ENCODE measurements at regions not wholly inside any gene's neighbourhood (a gene's known extent, or its start where the extent isn't known, plus 50 kb on each side); places are given as distances from the start of the nearest gene placed in this dataset.
"Not testable (repeated sequence)": the region's sequence is repeated elsewhere in the genome, so short reads cannot be mapped to it uniquely, and the experiment has no call there.

DNA sequence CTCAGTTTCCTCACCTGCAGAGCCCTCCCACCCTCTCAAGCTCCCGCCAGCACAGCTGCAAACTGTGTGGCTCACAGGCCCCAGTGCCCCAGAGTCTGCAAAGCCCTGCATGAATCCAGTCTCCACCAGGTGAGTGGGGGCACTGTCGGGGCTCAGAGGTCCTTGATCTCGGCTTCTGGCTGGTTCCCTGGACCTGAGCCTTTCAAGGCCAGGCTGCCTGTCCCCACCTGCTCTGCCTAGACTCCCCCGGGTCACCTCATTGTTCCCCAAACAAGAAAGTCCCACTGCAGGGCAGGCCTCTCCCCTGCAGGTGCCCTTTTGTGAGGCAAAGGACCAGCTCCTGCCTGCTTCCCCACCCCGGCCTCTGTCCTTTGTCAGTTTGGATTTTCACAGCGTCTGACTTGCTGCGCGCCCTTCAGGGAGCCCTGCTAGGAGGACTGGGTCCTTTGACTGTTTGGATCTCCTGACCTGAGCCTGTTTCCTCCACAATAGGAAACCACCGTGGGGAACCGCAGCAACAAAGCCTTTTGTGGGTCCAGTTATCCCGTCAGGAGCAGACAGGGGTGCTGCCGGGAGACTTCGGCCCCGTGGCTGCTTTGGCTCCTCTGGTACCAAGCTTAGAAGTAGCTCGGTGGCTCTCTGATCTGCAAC, 200.5 kb upstream of the HDAC4 start:
- DNase-seq (ENCODE audit: low spot score), result no peak

DNA sequence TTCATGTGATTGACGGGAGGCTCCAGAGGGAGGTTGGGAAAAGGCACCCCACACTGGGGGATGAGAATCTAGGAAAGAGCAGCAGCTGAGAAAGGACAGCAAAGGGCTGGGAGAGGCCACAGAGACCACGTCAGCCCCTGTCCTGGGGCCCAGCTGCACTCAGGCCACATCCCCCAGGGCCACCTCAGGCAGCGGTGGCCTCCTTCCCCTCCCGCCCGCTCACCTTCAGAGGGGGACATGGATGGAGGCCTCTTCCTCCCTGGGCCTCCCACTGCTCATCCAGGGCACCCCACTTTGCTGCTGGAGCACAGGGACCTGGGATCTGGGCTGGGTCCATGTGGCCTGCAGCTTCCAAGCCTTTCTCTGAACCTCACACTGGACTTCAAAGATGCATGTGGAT, 199.8 kb upstream of the HDAC4 start:
- no peak for DNase-seq (ENCODE audit: low spot score)

DNA sequence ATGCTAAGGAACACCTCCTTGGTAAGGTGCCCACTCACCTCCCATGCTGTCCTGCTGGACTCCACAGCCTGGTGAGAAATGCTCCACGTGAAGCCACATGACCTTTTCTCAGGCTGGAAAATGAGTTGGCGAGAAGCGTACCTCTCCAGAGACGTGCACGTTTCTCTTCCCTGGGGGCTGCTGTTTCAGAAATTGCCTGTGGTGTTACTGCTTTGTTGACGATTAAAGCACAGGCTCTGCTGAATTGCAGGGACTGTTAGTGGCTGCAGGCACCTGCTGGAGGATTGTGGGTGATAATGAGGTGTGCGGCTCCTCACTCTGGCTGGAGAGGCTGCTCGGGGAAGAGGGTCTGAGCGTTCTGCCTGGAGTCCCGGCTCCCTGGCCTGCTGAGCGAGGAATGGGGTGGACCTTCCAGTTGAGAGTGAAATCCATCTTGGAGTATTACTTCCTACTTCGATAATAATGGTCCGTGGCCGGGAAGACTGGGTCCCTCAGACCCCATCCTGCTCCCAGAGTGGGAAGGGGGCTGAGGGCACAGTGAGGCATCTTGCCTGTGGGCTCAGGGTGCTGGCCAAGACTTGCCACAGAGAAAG, 199.3 kb upstream of the HDAC4 start:
- DNase-seq (ENCODE audit: low spot score), result no peak

DNA sequence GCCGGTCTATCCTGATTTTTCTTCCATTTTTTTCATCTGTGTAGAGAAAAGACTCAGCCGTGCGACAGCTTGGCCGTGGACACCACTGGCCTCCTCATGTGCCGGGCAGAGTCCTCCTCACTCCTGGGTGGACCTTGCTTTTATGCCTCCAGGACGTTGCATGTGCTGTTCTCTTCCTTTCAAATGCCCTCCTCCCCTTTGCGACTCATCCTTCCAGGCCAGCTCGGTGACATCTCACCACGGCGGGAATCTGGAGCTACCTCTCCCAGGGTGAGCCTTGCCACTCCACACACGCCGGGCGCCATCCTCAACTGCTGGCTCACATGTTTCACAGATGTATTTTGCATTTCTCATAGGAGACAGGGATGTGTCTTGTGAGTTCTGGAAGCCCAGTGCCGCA, 198.5 kb upstream of the HDAC4 start:
- DNase-seq (ENCODE audit: low spot score), result no peak

DNA sequence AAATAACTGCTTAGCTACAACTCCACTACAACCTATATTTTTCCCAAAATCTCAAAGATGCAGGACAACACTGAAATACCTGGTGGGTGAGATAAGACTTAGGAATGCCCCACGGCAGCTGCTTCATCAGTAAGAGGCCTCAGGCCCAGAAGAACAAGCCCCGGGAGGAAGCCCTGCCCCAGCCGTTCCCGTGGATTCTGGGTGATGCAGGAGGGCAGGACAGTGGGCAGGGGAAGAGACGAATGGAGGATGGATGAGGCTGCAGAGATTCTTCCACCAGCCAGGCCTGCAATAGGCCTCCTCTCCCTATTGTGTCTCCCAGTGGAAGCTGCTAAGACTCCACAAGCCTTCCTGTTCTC, 197.9 kb upstream of the HDAC4 start:
- DNase-seq (ENCODE audit: low spot score), result no peak

DNA sequence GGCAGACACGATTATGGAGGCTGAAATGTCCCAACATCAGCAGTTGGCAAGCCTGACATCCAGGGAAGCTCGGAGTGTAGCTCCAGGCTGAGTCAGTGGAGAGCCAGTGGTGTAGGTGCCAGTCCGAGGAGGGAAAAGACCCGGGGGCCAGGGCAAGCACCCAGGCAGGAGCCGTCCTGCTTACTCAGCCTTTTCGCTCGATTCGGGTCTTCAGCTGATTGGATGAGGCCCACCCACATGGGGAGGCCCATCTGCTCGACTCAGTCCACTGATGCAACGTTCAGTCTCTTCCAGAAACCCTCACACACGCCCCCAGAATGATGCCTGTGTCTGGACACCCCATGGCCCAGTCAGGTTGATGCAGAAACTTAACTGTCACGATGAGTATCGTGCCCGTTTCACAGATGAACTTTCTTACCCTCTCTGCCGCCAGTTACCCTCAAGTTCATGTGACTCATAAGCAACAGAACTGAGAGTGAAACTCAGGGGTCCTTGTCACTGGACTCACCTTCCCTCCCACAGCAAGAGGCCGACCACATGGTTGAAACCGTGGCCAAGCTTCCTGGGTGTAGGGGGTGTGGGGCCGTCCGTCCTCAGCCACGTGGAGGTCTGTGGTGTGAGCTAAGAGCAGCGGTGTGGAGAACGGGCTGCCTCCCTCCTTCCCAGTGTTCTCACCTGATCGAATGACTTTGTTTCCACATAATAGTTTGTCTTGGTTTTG, 197.4 kb upstream of the HDAC4 start:
- no peak for DNase-seq (ENCODE audit: low spot score)

DNA sequence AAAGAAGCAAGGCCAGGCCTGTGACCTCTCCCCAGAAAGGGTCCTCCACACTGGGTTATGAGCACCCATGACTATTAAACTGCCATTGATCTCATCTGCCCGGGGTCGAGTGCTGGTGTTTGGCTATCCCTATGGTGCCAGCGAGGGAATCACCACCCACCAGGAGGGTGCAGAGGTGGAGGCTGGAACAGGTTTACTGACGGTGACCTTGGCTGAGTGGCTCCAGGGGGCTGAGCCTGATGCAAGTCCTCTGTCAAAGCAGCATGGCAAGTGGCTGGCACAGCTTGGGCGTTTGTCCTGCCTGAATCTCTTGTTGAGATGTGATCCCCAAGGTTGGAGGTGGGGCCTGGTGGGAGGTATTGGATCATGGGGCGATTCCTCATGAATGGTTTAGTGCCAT, 196.4 kb upstream of the HDAC4 start:
- DNase-seq (ENCODE audit: low spot score), result no peak

DNA sequence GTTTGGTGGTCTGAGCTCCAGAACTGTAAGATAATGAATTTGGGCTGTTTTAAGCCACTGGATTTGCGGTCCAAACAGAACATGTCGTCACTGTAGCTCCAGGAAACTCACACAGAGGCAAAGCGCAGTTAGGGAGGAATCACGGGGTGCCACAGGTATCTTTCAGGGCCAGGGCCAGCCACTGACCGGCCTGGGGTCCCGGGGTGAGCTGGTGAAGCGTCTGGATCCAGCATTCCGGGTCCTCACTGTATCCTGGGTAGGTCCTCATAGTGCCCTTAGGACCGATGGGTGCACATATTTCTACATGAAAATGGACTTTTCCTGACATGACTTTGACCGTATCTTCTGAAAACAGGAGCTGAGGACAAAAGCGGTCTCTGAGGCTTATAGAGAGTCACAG, 196.0 kb upstream of the HDAC4 start:
- no peak for DNase-seq (ENCODE audit: low spot score)

DNA sequence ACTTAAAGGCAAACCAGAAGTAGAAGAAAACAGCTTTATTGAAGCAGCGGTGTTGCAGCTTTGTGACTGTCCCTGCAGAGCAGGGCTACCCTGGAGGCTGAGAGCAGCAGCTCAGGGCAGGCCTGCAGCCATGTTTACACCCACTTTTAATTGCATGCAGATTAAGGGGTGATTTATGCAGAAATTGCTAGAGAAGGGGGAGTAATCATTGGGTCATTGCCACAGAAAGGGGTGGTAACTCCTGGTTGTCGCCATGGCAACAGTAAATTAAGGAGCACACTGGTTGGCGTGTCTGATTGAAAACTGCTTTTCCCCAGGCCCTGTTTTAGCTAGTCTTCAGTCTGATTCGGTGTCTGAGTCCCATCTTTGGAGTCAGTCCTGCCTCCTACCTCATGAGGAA, 195.4 kb upstream of the HDAC4 start:
- DNase-seq (ENCODE audit: low spot score), result no peak

DNA sequence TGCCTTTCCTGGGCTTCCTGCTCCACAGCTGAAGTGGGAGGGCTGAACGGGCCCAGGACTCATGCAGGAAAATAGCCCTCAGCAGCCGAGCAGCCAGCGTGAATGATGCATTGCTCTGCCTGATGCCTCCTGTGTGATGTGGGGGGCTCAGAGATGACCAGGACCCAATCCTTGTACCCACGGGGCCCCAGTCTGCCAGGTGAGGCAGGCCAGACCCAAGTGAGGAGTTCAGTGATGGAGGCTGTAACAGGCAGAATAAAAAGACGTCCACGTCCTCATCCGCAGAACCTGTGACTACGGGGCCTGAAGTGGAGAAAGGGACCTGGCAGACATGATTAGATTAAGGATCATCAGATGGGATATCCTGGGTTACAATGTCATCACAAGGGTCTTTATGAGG, 194.9 kb upstream of the HDAC4 start:
- DNase-seq (ENCODE audit: low spot score), result no peak

DNA sequence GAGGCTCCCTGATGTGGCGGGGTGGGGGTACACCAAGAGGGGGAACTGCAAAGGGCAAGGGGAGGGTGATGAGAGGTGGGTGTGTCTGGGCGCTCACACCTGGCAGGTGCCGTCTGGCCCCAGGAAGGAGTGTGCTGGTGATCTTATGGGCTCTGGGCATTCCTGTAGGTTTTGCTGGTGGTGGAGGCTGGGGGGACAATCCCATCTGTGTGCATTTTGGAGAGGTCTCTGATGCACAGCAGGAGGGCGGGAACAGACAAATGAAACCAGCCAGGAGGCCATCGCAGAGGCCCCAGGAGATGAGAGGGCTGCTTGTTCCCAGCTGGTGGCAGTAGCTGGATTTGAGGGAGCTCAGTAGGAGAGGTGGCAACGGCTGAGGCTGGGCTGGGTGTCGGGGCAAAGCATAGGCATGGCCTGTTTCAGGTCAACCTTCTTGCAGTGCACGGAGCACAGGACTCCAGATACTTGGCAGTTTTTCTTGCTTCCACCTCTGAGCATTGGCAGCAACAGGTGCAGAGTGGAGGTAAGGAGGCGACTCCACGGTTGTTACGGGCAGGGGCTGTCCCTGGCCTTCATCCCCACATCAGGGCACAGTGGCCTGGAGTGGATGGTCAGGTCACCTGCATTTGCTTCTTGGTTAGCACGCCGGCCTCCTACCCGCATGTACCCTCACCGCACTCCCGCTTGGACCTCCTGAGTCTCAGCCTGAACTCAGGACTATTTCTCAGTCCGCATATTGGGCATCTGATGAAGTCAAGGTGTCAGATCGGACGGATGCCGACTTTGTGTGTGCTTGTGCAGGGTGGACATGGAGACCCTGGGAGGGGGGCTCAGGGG, 194.2 kb upstream of the HDAC4 start:
- no peak for DNase-seq (ENCODE audit: low spot score)

DNA sequence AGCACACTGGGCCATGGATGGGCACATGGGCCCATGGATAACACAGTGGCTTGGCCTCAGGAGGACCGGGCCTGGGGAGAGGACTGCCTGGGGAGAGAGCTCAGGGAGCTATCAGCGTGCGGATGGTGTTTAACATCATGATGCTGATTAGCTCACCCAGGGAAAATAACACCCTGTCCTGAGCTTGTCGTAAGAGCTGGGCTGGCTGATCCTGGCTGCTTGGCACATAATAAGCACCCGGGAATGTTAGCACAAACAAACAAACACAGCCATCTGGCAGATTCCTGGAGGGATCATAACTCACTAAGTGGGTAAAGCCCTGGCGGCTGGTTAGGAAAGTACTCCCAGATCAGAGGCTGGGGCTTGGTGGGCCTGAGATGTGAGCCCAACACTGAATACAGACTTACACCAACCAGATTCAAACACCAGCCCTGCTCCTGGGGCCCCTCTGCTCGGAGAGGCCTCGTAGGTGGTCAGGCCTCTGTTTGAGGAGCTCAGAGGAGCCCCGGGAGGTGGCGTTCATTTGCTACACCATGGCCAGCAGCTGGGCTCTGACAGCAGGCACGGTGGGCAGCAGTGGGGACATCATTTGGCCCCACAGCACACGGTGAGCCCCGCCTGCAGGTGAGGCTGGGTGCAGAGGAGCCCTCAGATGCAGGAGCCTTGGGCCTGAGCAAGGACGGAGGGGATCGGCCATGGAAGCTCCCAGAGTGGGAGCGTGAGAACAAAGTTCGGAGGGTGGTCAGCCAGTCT, 193.4 kb upstream of the HDAC4 start:
- DNase-seq (ENCODE audit: low spot score), result no peak

DNA sequence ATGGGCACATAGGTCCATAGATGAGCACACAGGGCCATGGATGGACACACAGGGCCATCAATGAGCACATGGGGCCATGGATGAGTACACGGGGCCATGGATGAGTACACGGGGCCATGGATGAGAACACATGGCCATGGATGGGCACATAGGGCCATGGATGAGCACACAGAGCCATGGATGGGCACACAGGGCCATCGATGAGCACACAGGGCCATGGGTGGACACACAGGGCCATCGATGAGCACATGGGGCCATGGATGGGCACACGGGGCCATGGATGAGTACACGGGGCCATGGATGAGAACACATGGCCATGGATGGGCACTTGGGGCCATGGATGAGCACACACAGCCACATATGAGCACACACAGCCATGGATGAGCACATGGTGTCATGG, 192.6 kb upstream of the HDAC4 start:
- no peak for DNase-seq (ENCODE audit: low spot score)

DNA sequence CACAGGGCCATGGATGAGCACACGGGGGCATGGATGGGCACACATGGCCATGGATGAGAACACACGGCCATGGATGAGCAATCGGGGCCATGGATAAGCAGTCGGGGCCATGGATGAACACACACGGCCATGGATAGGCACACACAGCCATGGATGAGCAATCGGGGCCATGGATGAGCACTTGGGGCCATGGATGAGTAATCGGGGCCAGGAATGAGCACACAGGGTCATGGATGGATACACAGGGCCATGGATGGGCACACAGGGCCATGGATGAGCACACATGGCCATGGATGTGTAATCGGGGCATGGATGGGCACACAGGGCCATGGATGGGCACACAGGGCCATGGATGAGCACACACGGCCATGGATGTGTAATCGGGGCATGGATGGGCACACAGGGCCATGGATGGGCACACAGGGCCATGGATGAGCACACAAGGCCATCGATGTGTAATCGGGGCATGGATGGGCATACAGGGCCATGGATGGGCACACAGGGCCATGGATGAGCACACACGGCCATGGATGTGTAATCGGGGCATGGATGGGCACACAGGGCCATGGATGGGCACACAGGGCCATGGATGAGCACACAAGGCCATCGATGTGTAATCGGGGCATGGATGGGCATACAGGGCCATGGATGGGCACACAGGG, 191.9 kb upstream of the HDAC4 start:
- DNase-seq (ENCODE audit: low spot score), result not testable (repeated sequence)

DNA sequence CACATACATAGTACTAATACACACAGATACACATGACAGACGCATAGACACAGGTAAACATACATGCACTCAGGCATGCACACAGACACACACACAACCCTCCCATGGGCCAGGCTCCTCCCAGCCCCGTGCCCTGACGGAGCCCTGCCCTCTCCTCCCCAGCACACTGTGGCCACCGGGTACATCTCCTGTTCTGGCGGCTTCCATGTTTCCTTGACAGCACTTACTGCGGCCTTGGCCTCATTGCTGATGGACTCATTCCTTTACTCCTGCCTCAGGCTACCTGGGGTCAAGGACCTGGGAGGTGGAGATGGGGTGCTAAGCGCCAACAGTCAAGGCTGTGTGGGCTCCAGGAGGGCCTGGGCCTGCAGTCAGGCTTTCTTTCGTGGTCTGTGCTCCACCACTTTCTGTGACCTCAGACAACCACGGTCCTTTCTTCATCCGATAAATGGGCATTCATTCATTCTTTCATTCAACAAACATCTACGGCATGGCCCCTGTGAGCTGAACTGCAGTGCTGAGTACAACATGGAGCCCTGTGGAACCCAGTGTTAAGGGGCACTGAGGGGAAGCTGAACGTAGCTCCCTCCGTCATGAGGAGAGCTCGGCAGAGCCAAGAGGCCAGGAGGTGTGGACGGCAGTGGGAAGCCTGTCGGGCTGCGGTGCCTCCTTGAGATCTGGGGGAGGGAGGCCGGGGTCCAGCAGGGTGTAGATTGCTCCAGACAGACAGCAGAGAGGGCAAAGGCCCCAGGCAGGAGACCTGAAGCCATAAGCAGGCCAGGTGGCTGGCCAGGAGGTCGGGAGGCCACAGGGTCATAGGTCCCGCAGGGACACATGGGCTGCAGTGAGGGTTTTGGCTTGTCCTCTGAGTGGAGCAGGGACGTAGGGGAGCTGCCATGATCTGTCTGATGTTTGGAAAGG, 190.4 kb upstream of the HDAC4 start:
- DNase-seq (ENCODE audit: low spot score), result no peak

DNA sequence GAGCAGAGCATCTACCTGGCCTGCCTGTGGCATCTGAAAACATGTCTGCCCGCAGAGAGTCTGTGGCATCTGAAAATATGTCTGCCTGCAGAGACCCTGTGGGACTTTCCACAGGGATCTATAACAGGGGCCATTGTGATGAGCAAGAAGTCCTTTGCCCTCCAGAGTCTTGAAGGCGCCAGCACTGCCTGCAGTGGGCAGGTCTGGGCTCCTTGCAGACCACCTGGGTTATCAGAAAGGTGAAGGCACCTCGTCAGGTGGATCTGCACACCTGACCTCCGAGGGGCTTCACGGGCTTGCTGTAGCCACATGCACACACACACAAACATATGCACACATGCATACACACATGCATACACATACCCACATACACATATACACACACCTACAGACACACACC, 189.5 kb upstream of the HDAC4 start:
- DNase-seq (ENCODE audit: low spot score), result no peak

DNA sequence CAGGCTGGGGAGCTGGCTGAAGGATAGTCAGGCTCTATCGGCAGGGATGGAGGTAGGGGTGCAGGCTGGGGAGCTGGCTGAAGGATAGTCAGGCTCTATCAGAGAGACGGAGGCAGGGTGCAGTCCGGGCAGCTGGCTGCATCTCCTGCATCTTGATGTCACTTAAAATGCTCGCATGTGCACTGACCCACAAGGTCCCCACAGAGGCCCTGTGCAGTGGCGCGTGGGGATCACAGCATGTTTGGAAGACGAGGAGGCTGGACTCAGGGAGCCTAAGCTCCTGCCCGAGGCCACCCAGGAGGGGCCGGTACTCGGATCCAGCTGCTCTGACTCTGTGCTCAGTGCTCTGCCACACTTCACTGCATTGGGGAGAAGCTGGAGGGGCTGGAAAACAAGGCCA, 189.0 kb upstream of the HDAC4 start:
- no peak for DNase-seq (ENCODE audit: low spot score)

DNA sequence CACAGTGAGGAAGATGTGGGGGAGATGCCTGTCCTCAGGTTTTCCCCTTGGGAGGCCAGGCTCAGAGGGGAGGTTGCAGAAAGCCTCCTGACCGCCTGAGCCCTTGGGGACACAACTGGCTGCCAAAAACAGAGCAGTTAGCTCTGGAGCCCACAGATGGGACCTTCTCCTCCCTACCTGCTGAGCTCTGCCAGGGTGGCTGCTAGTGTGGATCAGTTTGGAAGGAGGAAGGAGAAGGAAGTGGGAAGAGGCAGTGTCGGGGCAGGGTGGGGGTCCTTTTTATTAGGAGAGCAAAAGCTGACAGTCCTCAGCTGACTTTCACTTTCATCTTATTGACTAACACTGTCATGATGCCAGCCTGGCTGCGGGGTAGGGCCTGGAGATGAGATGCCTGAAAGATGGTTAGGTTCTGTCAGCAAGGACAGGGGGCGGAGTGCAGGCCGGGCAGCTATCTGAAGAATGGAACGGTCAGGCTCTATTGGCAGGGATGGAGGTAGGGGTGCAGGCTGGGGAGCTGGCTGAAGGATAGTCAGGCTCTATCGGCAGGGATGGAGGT, 188.5 kb upstream of the HDAC4 start:
- no peak for DNase-seq (ENCODE audit: low spot score)

DNA sequence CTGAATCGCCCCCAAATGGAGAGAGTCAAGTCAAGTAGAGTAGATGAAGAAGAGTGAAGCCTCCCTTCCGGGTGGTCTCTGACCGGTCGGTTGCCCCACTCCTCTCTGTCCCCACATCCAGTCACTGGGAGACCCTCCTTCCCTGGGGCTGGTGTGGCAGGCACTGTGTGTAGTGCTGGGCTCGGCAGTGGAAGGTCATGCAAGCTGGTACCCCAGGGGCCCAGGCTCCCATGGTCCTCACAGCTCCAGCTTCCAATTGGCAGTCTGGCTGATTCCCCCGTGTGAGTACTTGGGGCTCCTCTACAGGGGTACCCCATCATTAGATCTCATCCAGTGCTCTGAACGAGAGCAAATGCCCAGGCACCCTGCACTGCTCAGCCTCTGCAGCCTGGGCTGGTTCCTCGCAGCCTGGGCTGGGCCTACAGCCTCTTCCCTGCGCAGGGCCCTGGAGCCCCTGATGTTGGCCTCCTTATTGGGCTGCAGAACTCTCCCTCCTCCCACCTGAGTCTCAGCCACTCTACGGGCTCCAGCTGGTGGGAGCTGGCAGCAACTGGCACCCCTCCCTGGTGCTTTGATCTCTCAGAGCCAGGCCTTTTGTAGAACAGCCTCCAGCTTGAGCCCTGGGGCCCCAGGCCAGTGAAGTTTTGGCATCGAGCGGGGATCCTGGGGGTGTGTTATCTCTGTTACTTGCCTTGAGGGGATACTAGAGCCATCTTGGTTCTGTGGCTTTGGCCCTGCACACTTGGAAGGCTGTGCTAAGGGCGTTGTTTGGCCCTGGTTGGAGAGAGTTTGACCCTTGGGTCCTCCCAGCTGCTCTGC, 187.8 kb upstream of the HDAC4 start:
- no peak for DNase-seq (ENCODE audit: low spot score)
